NCI-H1694 treated with DMSO at 0.1 percent for 48 hours (cell line): ENCODE measurements at regions not wholly inside any gene's neighbourhood (a gene's known extent, or its start where the extent isn't known, plus 50 kb on each side); places are given as distances from the start of the nearest gene placed in this dataset.
"Not testable (repeated sequence)": the region's sequence is repeated elsewhere in the genome, so short reads cannot be mapped to it uniquely, and the experiment has no call there.

Source experiments
- DNase-seq: peaks from one replicate; lab custom pipeline; 2025; lab: John Stamatoyannopoulos, UW

DNA sequence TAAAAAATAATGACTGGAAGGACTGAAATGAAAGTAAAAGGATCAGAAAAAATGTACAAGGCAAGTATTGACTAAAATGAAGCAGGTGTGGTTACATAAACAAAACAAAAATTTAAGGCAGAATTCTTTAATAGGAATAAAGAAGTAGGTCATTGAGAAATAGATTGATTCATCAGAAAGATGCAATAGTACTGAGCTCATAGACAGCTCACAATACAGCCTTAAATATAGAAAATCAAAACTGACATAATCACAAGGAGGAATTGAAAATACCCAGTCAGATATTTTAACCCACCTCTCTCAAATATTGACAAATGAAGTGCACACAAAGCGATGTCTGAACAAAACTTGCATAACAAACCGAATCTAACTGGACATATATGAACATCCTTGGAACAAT lies 366.8 kb upstream of the DPYD start:
- no peak for DNase-seq

DNA sequence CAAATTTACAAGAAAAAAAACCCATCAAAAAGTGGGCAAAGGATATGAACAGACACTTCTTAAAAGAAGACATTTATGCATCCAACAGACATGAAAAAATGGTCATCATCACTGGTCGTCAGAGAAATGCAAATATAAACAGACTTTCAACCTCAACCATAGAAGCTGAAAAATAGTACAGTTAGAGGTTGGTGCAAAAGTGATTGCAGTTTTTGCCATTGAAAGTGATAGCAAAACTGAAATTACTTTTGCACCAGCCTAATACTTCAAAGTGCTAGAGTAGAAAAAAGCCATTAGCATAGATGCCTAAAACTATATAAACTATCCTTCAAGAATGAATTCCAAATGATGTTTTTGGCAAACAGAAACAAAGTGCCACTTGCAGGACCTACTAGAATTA lies 365.8 kb upstream of the DPYD start:
- no peak for DNase-seq

DNA sequence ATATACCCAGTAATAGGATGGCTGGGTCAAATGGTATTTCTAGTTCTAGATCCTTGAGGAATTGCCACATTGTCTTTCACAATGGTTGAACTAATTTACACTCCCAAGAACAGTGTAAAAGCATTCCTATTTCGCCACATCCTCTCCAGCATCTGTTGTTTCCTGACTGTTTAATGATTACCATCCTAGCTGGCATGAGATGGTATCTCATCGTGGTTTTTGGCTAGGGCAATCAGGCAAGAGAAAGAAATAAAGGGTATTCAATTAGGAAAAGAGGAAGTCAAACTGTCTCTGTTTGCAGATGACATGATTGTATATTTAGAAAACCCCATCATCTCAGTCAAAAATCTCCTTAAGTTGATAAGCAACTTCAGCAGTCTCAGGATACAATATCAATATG lies 364.5 kb upstream of the DPYD start:
- DNase-seq = not testable (repeated sequence)

DNA sequence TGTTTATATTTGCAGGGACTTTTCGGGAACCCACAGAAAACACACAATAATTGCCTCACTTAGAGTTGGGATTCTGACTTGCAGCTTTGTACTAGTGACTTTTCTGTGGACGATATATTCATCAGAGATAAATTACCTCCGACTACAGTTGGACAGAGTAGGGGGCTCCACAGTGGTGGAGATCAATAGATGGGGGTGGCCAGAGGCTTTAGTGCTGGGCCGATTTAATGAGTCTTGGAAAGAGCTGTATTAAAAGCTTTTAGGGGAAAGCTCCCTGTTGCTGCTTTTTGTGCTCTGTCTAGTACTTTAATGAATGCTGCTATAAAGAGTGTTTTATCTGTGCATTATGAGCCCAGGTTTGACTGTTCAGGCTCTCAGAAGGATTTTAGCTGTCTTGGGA lies 359.2 kb upstream of the DPYD start:
- no peak for DNase-seq

DNA sequence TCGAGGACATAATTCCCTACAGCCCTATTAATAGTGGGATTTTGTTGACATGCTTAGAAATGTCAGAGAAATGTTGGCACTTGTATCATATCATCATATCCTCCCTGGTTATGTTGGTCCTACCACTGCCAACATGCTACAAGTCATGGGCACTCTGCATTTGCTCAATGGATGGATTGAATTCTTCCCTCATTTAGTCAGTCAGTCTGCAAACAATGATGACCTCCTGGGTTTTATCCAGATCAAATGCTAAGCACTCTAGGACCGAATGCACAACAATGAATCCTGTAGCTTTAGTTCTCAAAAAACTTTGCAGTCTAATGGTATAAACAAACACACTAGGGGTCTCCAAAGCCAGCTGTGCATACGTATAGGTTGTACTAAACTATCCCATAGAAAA lies 357.2 kb upstream of the DPYD start:
- DNase-seq = no peak

DNA sequence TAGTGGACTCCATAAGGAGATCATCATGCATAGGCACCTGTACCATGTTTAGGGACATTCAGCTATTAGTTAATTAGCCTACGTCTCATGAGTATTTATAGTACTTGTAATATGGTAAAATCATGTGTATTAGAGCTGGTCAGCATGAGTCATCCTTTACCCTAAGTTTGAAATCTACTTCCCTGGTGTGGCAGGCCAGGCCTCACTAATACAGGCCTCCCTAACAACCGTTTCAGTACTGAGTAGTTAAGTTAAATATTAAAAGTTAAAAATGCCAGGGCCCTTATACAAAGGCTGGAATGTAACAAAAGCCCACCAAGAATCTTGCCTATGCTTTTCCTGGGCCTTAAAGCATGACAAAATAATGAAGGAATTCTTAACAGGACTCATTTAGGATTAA lies 356.3 kb upstream of the DPYD start:
- no peak for DNase-seq

DNA sequence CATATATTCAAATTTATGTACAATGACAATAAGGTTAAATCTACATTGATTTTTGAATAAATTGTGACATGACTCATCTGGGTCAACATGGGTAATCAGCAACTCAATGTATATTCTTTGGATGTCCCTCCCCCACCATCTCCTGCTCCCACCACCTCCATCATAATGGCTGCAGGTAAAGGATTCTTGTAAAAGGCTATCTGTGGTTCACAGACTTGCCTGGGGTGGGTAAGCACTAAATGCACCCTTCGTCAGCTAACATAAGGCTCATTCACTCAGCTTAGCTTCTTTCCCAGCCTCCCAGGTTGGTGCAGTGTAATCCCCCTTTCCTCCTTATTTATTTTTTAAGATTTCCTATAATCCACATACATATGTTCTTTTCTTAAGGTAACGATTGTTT lies 355.7 kb upstream of the DPYD start:
- no peak for DNase-seq

DNA sequence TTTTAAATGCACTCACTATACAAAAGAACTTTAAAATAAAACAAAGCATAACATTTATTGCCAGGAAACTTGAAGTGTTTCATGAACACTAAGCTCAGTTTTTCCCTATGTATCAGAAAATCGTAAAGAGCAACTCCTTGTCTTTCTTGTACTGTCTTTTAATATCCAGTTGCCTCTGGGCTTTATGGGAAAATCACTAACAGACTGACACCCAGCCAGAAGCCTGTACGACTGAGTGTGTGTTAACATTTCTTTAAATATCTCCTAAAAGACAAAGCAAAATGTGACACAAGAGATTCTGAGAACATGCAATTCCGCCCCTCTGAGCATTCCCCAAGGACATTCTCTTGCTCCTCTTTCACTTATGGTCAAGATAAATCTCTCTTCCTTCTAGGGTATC lies 347.5 kb upstream of the DPYD start:
- DNase-seq = no peak

DNA sequence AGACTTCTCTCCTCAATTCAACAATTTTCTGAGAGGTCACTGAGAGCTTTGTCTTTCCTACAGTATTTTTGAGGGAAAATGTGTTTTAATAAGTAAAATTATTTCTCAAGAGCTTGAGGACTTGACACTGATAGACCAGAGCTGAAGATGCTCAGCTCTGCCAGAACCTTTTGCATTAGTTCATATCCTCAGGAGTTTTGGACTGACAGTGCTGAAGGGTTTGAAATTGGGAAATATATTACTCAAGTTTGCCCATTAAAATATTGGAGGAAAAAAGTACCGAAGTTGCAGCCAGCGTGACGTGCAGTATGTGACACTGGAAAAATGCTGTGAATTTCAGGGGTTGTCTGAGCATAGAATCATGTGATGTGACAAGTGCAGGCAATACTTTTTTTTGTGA lies 346.6 kb upstream of the DPYD start:
- DNase-seq = no peak

DNA sequence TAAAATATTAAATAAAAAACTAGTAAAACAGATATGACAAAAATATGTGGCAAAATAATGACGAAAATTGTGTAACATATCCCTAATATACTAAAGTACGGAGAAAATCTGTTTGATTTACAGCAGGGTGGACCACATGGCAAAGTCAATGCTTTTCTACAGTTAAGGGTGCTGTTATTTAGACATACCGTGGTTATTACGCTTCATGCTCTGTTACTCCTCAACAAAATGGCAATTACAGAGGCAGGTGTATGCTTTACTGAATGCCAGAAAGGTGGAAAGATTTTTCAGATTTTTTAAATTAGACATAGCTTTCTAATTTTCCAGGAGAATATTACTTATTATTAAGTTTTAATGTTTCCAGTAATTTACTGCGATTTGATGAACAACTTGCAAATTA lies 343.9 kb upstream of the DPYD start:
- DNase-seq = peak; percentile 49

DNA sequence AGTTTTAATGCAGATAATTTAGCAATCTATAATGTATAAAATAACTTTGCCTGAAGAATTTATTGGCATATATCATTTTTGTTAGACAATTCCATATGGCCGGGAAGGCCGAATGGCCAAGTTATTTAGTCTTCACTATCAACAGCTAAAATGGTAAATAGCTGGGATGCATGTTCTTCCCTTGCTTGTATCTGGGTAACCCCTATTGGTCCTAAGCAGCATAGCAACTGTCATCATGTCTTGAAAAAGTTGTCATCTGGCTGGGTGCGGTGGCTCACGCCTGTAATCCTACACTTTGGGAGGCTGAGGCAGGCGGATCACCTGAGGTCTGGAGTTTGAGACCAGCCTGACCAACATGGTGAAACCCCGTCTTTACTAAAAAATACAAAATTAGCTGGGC lies 340.0 kb upstream of the DPYD start:
- DNase-seq = no peak

DNA sequence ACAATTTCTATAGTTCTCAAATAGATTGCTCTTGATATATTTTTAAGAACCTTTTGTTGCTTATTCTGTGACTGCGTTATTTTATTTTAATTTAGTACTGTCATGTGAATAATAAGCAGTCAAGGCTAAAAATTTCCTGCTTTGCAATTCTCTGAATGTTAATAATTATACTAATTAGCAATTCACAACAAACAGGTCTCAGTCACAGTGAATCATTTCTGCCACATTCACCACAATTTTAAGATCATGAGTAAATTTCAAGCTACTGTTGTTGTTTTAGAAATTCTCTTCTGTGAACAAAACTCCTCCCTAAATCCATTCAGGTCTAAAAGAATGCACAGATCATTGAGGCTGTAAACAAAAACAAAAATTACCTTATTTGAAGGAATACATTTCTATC lies 339.6 kb upstream of the DPYD start:
- DNase-seq = no peak

DNA sequence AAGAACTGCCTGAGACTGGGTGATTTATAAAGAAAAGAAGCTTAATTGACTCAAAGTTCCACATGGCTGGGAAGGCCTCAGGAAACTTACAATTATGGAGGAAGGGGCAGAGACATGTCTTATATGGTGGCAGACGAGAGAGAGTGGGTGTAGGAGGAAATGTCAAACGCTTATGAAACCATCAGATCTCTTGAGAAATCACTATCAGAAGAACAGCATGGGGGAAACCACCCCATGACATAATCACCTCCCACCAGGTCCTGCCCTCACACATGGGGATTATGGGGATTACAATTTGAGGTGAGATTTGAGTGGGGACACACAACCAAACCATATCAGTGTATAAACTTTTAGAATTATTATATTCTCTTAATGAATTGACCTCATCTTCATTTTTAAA lies 335.9 kb upstream of the DPYD start:
- DNase-seq = no peak

DNA sequence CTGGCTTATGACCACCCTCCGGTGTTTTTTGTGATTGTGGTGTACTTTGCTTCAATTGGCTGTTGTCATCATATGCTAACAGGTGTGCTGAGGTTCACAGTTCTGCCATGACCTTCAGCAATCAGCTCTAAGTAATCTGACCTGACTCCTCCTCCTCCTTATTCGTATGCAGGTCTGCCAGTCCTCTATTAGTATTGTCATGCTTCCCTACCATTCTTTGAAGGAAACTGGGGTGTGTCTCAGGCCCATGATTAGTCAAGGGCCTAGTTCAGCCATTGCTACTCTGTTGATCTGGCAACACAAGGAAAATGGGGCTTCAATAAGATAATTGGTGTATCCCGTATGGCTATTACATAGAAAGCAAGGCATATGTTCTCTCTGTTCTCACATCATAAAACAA lies 332.3 kb upstream of the DPYD start:
- DNase-seq = no peak

DNA sequence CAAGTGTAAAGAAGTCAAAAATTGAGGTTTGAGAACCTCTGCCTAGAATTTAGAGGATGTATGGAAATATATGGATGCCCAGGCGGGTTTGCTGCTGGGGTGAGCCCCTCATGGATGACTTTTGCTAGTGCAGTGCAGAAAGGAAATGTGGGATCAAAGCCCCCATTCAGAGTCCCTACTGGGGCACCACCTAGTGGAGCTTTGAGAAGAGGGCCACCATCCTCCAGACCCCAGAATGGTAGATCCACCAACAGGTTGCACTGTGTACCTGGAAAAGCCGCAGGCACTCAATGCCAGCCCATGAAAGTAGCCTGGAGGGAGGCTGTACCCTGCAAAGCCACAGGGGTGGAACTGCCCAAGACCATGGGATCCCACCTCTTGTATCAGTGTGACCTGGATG lies 330.7 kb upstream of the DPYD start:
- no peak for DNase-seq

DNA sequence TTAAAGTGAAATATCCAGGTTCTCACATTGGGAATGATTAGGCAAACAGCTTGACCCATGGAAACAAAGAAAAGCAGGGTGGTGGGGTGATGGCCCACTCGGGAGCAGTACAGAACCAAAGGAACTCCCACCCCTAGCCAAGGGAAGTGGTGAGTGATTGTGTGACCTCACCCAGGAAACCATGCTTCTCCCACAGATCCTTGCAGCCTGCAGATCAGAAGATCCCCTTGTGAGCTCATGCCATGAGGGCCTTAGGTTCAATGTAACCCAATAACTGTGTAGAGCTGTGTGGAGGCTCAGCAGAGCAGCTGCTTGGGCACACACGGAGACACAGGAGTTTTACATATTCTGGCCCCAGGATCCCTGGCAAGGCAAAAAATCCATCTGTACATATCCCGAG lies 311.8 kb upstream of the DPYD start:
- DNase-seq = no peak

DNA sequence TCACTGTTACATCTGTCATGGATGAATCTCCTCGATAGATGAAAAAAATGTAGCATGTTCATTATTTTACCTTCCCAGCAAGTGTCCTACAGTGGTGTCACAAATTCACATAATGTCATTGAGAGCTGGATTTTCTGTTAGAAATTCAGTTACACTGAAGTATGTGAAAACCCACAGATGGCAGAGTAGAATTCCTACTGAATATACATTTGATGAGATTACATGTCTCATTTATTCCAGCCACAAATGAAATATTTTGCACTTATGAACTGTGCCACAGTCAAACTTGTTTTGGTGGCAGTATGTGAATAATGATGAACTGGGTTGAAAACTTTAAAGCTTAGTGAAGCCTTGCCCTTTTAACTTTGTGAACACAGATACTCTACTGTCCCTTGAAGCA lies 301.9 kb upstream of the DPYD start:
- DNase-seq = no peak

DNA sequence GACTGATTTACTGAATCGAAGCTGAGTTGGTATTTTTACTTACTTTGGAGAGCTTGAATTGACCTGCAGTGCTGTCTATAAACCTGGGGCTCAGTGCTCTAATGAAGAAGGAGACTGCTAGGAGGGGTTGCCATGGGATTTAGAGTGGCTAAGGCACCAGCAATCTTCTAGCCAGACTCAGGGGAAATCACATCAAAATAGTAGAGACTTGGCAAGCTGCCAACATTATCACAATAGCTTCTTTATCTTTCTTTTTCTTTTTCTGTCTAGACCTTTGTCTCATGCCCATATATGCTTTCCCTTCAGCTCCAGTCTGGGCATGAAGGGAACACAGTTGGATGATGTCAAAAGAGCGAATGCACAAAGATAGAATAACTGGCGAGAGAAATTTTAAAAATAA lies 301.1 kb upstream of the DPYD start:
- DNase-seq = no peak

DNA sequence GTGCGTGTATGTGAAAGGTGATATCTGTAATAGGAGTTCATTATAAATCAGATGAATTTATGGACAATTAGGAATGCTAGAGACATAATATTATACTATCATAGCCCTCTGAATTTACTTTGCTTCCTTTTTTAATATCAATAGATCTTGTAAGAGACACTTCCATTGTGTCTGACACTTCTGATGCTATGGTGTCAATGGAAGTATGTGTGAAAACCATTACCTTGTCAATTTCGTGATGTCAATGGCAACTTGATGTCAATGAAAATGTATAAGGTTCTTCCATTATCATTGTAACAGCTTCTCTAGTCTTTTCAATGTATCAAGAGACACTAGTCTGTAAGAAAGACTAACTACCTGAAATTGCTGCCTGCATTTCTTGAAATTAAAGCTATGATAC lies 296.8 kb upstream of the DPYD start:
- DNase-seq = no peak

DNA sequence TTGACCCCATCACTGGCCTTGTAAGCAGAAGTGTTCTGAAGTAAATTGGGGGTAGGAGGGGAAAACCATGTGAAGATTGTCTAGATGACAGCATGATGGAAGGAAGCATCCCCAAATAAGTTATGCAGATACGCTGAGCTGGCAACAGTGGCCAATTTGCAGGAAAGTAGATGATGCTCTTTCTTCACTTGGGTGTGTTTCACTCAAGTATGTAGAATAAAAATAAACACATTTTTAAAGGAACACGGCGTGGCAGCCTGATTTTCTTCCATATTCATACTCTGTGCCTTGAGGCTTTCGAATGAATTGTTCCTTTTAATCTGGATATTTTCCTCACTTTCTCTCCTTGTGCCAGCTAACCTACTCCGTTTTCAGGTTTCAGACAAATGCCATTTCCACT lies 295.5 kb upstream of the DPYD start:
- DNase-seq = no peak

DNA sequence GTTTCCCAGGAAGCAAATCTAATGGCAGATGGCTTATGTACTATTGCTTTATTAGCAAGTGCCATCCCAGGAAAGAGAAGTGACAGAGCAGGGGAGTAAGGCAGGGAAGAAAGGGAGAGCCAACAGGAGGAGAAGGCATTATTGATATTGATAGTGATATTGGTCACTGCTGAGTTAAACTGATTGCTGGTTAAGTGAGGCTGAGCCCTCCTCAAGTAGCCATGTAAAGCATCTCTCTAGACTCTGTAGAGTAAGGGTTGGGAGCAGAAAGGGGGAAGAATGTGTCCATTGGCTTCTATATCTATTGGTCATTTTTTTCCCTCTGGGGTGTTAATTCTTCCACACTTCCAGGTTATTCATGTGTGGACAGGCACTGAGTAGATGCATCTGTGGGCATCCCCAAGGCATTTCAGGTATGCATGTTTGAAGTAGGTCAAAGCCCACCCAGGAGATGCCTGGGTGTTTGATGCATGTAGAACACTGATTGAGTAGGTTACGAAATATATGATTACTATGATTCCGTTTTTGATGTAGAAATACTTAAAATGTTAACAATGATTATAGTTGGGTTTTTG lies 290.5 kb upstream of the DPYD start:
- DNase-seq = no peak

DNA sequence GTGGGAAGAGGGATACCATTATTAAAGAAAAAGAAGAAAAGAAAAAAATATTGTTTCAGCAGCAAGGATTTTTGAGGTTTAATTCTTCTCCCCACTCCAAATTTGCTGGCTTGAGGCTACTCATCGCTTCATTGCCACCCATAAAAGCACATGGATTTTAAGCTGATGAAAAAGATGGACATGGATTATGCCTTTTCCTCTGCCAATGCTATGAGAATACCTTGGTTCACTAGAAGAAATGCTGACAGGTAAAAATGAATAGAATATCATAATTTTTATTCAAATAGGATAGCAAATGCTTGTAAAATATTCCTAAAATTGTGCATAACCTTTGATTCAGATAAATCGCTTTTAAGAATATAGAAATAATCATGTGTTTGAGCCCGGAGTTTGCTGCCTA lies 289.7 kb upstream of the DPYD start:
- no peak for DNase-seq

DNA sequence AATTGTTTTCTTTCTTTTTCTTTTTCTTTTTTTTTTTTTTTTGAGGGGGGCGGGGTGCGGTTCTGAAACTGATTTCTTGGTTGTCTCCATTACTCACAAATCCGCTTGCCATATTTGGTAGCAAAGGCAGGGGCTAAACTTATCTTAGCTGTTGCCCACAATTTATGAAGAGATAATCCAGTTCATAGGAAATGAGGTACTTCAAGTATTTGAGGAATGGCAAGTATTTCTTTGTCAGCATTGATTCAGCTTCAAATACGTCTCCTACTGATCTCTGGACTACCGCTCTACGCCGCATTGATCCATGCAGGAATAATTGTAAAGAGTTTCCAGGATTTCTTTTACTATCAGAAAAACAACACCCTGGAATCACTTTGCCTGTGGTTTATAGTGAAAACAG lies 289.2 kb upstream of the DPYD start:
- DNase-seq = no peak

DNA sequence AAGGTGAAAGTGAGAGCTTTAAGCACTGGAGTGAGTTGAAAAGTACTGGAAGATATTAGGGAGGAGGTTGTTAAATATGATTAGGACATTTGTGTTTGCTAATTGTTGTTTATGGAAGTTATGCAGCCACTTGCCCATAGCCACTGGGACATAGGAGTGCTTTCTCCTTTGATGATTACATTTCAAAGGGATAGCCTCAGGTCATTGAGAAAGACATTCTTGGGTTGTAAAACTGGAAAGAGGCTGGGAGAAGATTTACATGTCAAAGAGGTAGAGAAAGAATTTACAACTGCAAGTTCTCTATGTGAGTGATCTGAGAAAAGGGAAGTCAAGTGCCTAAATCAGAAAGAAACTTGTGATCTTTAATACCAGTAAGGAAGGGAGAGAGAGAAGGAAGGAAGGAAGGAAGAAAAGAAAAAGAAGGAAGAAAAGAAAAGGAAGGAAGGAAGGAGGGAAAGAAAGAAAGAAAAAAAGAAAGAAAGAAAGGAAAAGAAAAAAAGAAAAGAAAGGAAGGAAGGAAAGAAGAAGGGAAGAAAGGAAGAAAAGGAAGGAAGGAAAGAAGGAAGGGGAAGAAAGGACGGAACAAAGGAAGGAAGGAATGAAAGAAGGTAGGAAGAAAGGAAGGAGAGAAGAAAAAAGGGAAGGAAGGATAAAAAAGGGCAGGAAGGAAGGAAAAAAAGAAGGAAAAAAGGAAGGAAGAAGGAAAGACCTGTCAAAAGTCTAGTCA lies 284.6 kb upstream of the DPYD start:
- no peak for DNase-seq
